GM19023 (cell line): ENCODE measurements at regions not wholly inside any gene's neighbourhood (a gene's known extent, or its start where the extent isn't known, plus 50 kb on each side); places are given as distances from the start of the nearest gene placed in this dataset.
"Not testable (repeated sequence)": the region's sequence is repeated elsewhere in the genome, so short reads cannot be mapped to it uniquely, and the experiment has no call there.

ENCODE experiments used
- ATAC-seq: cut with Tn5 transposase; IDR thresholded peaks from one replicate; pipeline ENCODE4 v1.9.1; 2021; ENCODE audit warnings: mild to moderate bottlenecking, moderate library complexity; ENCODE audit not compliant: unreplicated experiment

GRCh38 chr3:73820896-73821295 lies 196.2 kb upstream of the PDZRN3 start:
- ATAC-seq = not testable (repeated sequence)

GRCh38 chr3:73820431-73820830 lies 195.7 kb upstream of the PDZRN3 start:
- ATAC-seq = no peak

- no peak for ATAC-seq
Observed at GRCh38 chr3:73815966-73816365, 191.2 kb upstream of the PDZRN3 start.

GRCh38 chr3:73813692-73814292 lies 189.1 kb upstream of the PDZRN3 start:
- ATAC-seq = no peak

- ATAC-seq = no peak
Observed at GRCh38 chr3:73813291-73813690, 188.6 kb upstream of the PDZRN3 start.

- no peak for ATAC-seq
Observed at GRCh38 chr3:73812054-73812453, 187.3 kb upstream of the PDZRN3 start.

GRCh38 chr3:73808862-73809509 lies 184.2 kb upstream of the PDZRN3 start:
- no peak for ATAC-seq

GRCh38 chr3:73805435-73805834 lies 180.7 kb upstream of the PDZRN3 start:
- ATAC-seq = no peak

GRCh38 chr3:73804204-73804603 lies 179.5 kb upstream of the PDZRN3 start:
- ATAC-seq = no peak

- no peak for ATAC-seq
Observed at GRCh38 chr3:73801444-73801843, 176.7 kb upstream of the PDZRN3 start.

- no peak for ATAC-seq
Observed at GRCh38 chr3:73797311-73797710, 172.6 kb upstream of the PDZRN3 start.

GRCh38 chr3:73796382-73796781 lies 171.6 kb upstream of the PDZRN3 start:
- no peak for ATAC-seq

- no peak for ATAC-seq
Observed at GRCh38 chr3:73791356-73791755, 166.6 kb upstream of the PDZRN3 start.

GRCh38 chr3:73789825-73790444 lies 165.2 kb upstream of the PDZRN3 start:
- ATAC-seq = no peak

- ATAC-seq = no peak
Observed at GRCh38 chr3:73787620-73788019, 162.9 kb upstream of the PDZRN3 start.

- ATAC-seq = no peak
Observed at GRCh38 chr3:73786998-73787397, 162.3 kb upstream of the PDZRN3 start.

- ATAC-seq = no peak
Observed at GRCh38 chr3:73786321-73786807, 161.6 kb upstream of the PDZRN3 start.

GRCh38 chr3:73784686-73785392 lies 160.1 kb upstream of the PDZRN3 start:
- no peak for ATAC-seq

GRCh38 chr3:73783811-73784210 lies 159.1 kb upstream of the PDZRN3 start:
- ATAC-seq = no peak

- no peak for ATAC-seq
Observed at GRCh38 chr3:73781541-73781940, 156.8 kb upstream of the PDZRN3 start.

GRCh38 chr3:73774645-73775044 lies 149.9 kb upstream of the PDZRN3 start:
- no peak for ATAC-seq

- ATAC-seq = no peak
Observed at GRCh38 chr3:73773233-73773632, 148.5 kb upstream of the PDZRN3 start.
